Transverse colon (tissue), 4 donors: ENCODE measurements at regions not wholly inside any gene's neighbourhood (a gene's known extent, or its start where the extent isn't known, plus 50 kb on each side); places are given as distances from the start of the nearest gene placed in this dataset.

ENCODE experiments used
- DNase-seq: peaks from one replicate; pipeline ENCODE4 v3.0.0-alpha.2; 2019
- H3K27ac ChIP-seq, 4 donors: fragments of 200-600 bp; sonication (generic); 2 replicates each; pipeline ENCODE4 v1.5.1; 2016 to 2018; ENCODE audit warnings: inconsistent platforms in 4 of 4
- H3K27me3 ChIP-seq: fragments of 200-600 bp; sonication (generic); 2 replicates; pipeline ENCODE4 v1.5.1; 2017; ENCODE audit warnings: inconsistent platforms
- H3K36me3 ChIP-seq, 4 donors: fragments of 200-600 bp; sonication (generic); 2 replicates each; pipeline ENCODE4 v1.5.1; 2017 to 2019; ENCODE audit warnings: inconsistent platforms in 4 of 4
- H3K4me1 ChIP-seq, 4 donors: fragments of 200-600 bp; sonication (generic); 2 replicates each; pipeline ENCODE4 v1.5.1; 2017 to 2020; ENCODE audit warnings: inconsistent platforms in 4 of 4
- H3K4me3 ChIP-seq, 4 donors: fragments of 200-600 bp; sonication (generic); 1 replicate in 1 of 4; 2 replicates in 3 of 4; pipeline versions ENCODE4 v1.5.1 to v1.6.1; 2017 to 2019; ENCODE audit warnings: inconsistent platforms in 4 of 4
- H3K9me3 ChIP-seq, 2 donors: fragments of 200-600 bp; sonication (generic); 2 replicates each; pipeline ENCODE4 v1.5.1; 2017 to 2019; ENCODE audit warnings: inconsistent platforms in 2 of 2
- EP300 ChIP-seq: sonication (generic); formaldehyde crosslinking; IDR thresholded peaks from one replicate; pipeline ENCODE4 v1.6.1; 2017; ENCODE audit warnings: antibody characterized with exemption, low read depth
- POLR2A ChIP-seq: fragments of 450-650 bp; IDR thresholded peaks from one replicate; pipeline ENCODE4 v1.6.1; 2016; ENCODE audit warnings: antibody characterized with exemption, mild to moderate bottlenecking, moderate library complexity
- POLR2AphosphoS5 ChIP-seq, 3 donors: sonication (generic); formaldehyde crosslinking; IDR thresholded peaks; one replicate each; pipeline ENCODE4 v1.6.1; 2016; ENCODE audit warnings: antibody characterized with exemption in 3 of 3
- WGBS, 2 donors: methylation state at CpG; one replicate each; pipeline ENCODE4 v1.1.5; 2018; ENCODE audit warnings: low coverage in 1 of 2; 5-methylcytosine and 5-hydroxymethylcytosine counted together
- in situ Hi-C, 4 donors: fragments of 200-750 bp; cut with MboI; loops; one replicate each; pipeline versions ENCODE4 v1.15.0 to v1.15.1; 2017; ENCODE audit warnings: low sequenced_read_pairs in 3 of 4, low pct_ligation_motif_present in 1 of 4, low pct_unique_long_range_greater_than_20kb in 1 of 4
- intact Hi-C: fragments of 100-400 bp; cut with DNase I; formaldehyde crosslinking; loops from one replicate; pipeline ENCODE4 v1.15.1; 2023; ENCODE audit warnings: low total_unique reads
- TF ChIP-seq, protein P1 (sequence below), 5 experiments: fragments of 200-600 bp in 3 of 5; fragments of 450-650 bp in 2 of 5; sonication (generic) in 3 of 5; IDR thresholded peaks; 1 replicate in 2 of 5; 2 replicates in 3 of 5; pipeline ENCODE4 v1.5.1; 2016 to 2017; ENCODE audit warnings: antibody characterized with exemption in 5 of 5, inconsistent platforms in 3 of 5, mild to moderate bottlenecking in 2 of 5, moderate library complexity in 1 of 5

DNA sequence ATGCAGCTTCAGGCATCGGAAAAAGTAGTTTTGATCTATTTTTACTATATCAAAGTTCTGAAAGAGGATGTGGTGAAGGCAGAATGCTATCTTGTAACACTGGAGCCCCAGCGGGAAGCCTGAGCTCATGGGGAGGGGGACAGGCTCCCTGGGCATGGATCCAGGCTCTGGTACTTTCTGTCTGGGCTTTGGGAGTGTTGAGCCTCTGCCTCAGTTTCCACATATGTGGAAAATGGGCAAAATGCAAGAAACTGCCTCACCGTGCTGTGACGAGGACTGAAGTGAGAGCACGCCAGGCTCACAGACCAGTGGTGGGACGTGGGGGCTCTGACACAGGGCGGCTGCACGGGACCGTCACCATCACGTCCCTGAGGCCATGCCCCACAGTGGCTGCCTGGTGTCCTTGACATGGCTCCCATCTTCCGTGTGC lies 182.9 kb upstream of the SHH start:
- in situ Hi-C loops (no loop called here), intact Hi-C loops (no loop called here)
- H3K27me3 ChIP-seq, result peaks cover 30% of the 10 kb centered on the region
- DNase-seq, result no peak
- H3K9me3 ChIP-seq, result no peaks in the 10 kb centered on the region
- H3K36me3 ChIP-seq, result no peaks in the 10 kb centered on the region
- no peak overlapping the region for H3K4me3 ChIP-seq
- WGBS, 2 donors, result 82% methylated on average over 11 of the region's 11 CpGs; no CpG with 5 or more reads in 1 of the 2 donors
- TF ChIP-seq, protein P1, sequence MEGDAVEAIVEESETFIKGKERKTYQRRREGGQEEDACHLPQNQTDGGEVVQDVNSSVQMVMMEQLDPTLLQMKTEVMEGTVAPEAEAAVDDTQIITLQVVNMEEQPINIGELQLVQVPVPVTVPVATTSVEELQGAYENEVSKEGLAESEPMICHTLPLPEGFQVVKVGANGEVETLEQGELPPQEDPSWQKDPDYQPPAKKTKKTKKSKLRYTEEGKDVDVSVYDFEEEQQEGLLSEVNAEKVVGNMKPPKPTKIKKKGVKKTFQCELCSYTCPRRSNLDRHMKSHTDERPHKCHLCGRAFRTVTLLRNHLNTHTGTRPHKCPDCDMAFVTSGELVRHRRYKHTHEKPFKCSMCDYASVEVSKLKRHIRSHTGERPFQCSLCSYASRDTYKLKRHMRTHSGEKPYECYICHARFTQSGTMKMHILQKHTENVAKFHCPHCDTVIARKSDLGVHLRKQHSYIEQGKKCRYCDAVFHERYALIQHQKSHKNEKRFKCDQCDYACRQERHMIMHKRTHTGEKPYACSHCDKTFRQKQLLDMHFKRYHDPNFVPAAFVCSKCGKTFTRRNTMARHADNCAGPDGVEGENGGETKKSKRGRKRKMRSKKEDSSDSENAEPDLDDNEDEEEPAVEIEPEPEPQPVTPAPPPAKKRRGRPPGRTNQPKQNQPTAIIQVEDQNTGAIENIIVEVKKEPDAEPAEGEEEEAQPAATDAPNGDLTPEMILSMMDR (IDR thresholded peaks at IDR 0.05), result no peak
- TF ChIP-seq POLR2A (no peak), POLR2AphosphoS5 (IDR thresholded peaks at IDR 0.05) (no peak), EP300 (no peak)
- peaks cover 0 to 8% (median 0%) of the 10 kb centered on the region in 4 donors for H3K4me1 ChIP-seq
- no peak overlapping the region for H3K27ac ChIP-seq

DNA sequence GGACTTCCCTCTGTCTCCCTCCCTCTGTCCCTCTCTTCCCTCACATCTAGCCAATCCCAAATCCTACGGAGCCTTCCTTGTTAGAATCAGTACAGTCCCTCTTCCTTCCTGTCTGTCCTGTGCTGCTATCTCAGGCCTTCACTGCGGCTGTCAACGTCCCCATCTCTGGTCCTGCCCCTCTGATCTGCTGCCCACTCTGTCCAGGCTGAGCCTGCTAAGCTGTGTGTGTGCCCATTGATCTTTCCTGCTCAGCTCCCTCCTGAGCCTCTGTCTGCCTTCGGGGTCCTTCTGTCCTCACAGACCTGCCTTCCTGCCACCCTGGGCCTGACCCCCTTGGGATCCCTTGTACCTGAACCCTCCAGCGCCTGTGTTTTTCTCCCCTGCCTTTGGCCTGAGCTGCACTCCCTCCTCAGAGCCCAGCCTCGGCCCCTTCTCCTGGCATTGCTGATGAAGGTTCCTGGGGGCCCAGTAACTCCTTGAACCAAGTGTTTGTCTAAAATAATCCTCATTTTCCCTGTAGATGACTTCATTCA lies 182.1 kb upstream of the SHH start:
- Histone ChIP-seq H3K36me3 (no peaks in the 10 kb centered on the region), H3K9me3 (no peaks in the 10 kb centered on the region), H3K4me3 (no peak overlapping the region), H3K4me1 (peaks cover 0 to 8% (median 0%) of the 10 kb centered on the region in 4 donors), H3K27me3 (peaks cover 30% of the 10 kb centered on the region), H3K27ac (no peak overlapping the region)
- WGBS, 2 donors, result 53 to 60% methylated on average over 2 to 6 of the region's 6 CpGs
- no peak for TF ChIP-seq EP300
- no peak for TF ChIP-seq POLR2AphosphoS5 (IDR thresholded peaks at IDR 0.05)
- TF ChIP-seq, protein P1 (IDR thresholded peaks at IDR 0.05), result no peak
- TF ChIP-seq POLR2A, result no peak
- no peak for DNase-seq
- intact Hi-C loops, result no loop called here
- in situ Hi-C loops, result no loop called here

DNA sequence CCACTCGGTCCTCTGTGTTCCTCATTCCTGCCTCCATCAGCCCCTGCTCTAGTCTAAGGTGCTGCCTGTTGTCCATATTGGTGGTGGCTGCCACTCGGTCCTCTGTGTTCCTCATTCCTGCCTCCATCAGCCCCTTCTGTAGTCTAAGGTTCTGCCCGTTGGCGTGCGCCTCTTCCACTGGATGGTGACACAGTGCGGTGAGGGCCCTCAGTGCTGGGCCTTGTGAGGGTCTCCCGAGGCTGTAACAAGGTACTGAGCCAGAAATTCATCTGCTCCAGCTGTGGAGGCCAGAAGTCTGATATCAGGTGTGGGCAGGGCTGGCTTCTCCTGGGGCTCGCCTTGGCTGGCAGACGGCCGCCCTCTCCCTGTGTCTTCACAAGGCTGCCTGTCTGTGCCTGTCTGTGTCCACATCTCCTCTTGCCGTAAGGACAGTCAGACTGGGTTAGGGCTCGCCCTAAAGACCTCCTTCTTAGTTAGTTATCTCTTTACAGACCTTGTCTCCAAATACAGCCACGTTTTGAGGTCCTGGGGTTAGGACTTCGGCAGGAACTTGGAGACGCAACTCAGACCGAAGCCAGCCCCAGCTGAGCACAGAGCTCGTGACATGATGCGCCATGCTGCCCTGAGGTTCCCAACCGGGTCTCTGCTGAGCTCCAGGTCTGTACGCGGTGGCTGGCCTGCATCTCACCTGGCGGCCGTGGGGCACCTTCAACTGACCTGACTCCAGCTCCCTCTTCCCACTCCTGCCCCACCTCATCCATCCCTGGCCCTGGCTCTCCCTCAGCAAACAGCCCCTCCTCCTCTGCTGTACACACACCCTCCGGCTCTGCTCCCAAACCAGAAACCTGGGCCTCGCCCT lies 181.4 kb upstream of the SHH start:
- intact Hi-C loops (no loop called here), in situ Hi-C loops (no loop called here)
- no peak overlapping the region for H3K4me3 ChIP-seq
- H3K27ac ChIP-seq, result no peak overlapping the region
- H3K4me1 ChIP-seq, result peaks cover 0 to 7% (median 0%) of the 10 kb centered on the region in 4 donors
- H3K9me3 ChIP-seq, result no peaks in the 10 kb centered on the region
- no peaks in the 10 kb centered on the region for H3K36me3 ChIP-seq
- WGBS, 2 donors, result 74 to 93% methylated on average over 5 to 22 of the region's 25 CpGs
- no peak for DNase-seq
- peaks cover 30% of the 10 kb centered on the region for H3K27me3 ChIP-seq
- TF ChIP-seq, protein P1 (IDR thresholded peaks at IDR 0.05), result no peak
- TF ChIP-seq EP300, result no peak
- no peak for TF ChIP-seq POLR2A
- TF ChIP-seq POLR2AphosphoS5 (IDR thresholded peaks at IDR 0.05), result no peak

DNA sequence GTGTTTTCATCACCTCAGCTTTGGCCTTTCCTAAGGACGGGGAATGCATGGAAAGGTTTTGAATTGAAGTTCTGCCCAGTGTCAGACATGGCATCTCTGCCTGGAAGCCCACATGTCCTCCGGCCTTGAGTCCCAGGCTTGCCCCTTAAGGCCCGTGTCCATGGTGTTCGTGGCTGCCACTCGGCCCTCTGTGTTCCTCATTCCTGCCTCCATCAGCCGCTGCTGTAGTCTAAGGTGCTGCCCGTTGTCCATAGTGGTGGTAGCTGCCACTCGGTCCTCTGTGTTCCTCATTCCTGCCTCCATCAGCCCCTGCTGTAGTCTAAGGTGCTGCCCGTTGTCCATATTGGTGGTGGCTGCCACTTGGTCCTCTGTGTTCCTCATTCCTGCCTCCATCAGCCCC lies 180.7 kb upstream of the SHH start:
- Histone ChIP-seq H3K27ac (no peak overlapping the region), H3K4me3 (no peak overlapping the region), H3K9me3 (no peaks in the 10 kb centered on the region), H3K27me3 (peaks cover 23% of the 10 kb centered on the region), H3K36me3 (no peaks in the 10 kb centered on the region), H3K4me1 (peaks cover 0 to under 1% (median 0%) of the 10 kb centered on the region in 4 donors)
- TF ChIP-seq POLR2AphosphoS5 (IDR thresholded peaks at IDR 0.05) (no peak), POLR2A (no peak), EP300 (no peak)
- TF ChIP-seq, protein P1 (IDR thresholded peaks at IDR 0.05), result no peak
- 86 to 93% methylated on average over 3 to 9 of the region's 9 CpGs for WGBS, 2 donors
- no peak for DNase-seq
- in situ Hi-C loops, result no loop called here
- intact Hi-C loops, result no loop called here
